Fibroblast of lung (primary cell): ENCODE measurements at regions not wholly inside any gene's neighbourhood (a gene's known extent, or its start where the extent isn't known, plus 50 kb on each side); places are given as distances from the start of the nearest gene placed in this dataset.

Experiments used
- DNase-seq, 2 donors: peaks; one replicate each; pipeline versions ENCODE4 v3.0.0 to v3.0.0-alpha.2; 2010; ENCODE audit warnings: low read depth in 2 of 2
- H2AFZ ChIP-seq: 2 replicates; pipeline ENCODE4 v1.5.1; 2012; ENCODE audit warnings: low read length, control low read depth, inconsistent platforms
- H3K27ac ChIP-seq: 2 replicates; pipeline ENCODE4 v1.5.1; 2011; ENCODE audit warnings: low read length, control low read depth; ENCODE audit not compliant: insufficient read depth
- H3K27me3 ChIP-seq: 2 replicates; pipeline ENCODE4 v1.5.1; 2011; ENCODE audit warnings: mild to moderate bottlenecking, low read length; ENCODE audit not compliant: control insufficient read depth, insufficient read depth
- H3K36me3 ChIP-seq: 2 replicates; pipeline ENCODE4 v1.5.1; 2011; ENCODE audit warnings: low read length; ENCODE audit not compliant: control insufficient read depth, insufficient read depth
- H3K4me1 ChIP-seq: 2 replicates; pipeline ENCODE4 v1.5.1; 2011; ENCODE audit warnings: low read length; ENCODE audit not compliant: control insufficient read depth, insufficient read depth; ENCODE audit errors: extremely low read depth
- H3K4me2 ChIP-seq: 2 replicates; pipeline ENCODE4 v1.5.1; 2011; ENCODE audit warnings: low read length, control low read depth; ENCODE audit not compliant: insufficient read depth; ENCODE audit errors: extremely low read depth
- H3K4me3 ChIP-seq, 4 experiments: fragments of 200-600 bp in 1 of 4; sonication (generic) in 1 of 4; replicated peaks in 1 of 4; 2 replicates each; pipeline ENCODE4 v1.5.1; 2011 to 2016; ENCODE audit warnings: low read length in 4 of 4, low read depth in 3 of 4, mild to moderate bottlenecking in 3 of 4, control low read depth in 2 of 4, inconsistent platforms in 1 of 4, mixed read lengths in 1 of 4; ENCODE audit not compliant: insufficient read depth in 1 of 4; ENCODE audit errors: control extremely low read depth in 1 of 4
- H3K79me2 ChIP-seq: 2 replicates; pipeline ENCODE4 v1.5.1; 2012; ENCODE audit warnings: mild to moderate bottlenecking, low read length, inconsistent platforms; ENCODE audit not compliant: control insufficient read depth, insufficient read depth
- H3K9ac ChIP-seq: 2 replicates; pipeline ENCODE4 v1.5.1; 2011; ENCODE audit warnings: mild to moderate bottlenecking, low read length, control low read depth; ENCODE audit not compliant: insufficient read depth
- H3K9me3 ChIP-seq: 2 replicates; pipeline ENCODE4 v1.5.1; 2012; ENCODE audit warnings: low read depth, low read length; ENCODE audit not compliant: control insufficient read depth, insufficient read depth
- H4K20me1 ChIP-seq: 2 replicates; pipeline ENCODE4 v1.5.1; 2011; ENCODE audit warnings: low read length; ENCODE audit not compliant: control insufficient read depth, insufficient read depth; ENCODE audit errors: extremely low read depth
- CTCF ChIP-seq, 2 donors: IDR thresholded peaks in 1 of 2; conservative IDR thresholded peaks in 1 of 2; 1 replicate in 1 of 2; 2 replicates in 1 of 2; pipeline ENCODE4 v1.5.1; 2011 to 2012; ENCODE audit warnings: low read length in 2 of 2, control low read depth in 1 of 2, inconsistent platforms in 1 of 2, low read depth in 1 of 2, mild to moderate bottlenecking in 1 of 2
- EZH2 ChIP-seq: IDR thresholded peaks from 2 replicates; pipeline ENCODE4 v1.5.1; 2012; ENCODE audit warnings: low read length, control low read depth, mild to moderate bottlenecking; ENCODE audit errors: missing control alignments

- no peak overlapping the region for H3K27ac ChIP-seq
Observed at GRCh38 chr18:8951491-8951890, 151.0 kb upstream of the NDUFV2 start.

GRCh38 chr18:8952174-8952573, 150.3 kb upstream of the NDUFV2 start:
- Histone ChIP-seq H3K4me3 (no peak overlapping the region), H4K20me1 (no peaks in the 10 kb centered on the region), H3K4me1 (peaks cover 15% of the 10 kb centered on the region), H3K27me3 (no peaks in the 10 kb centered on the region), H3K79me2 (no peaks in the 10 kb centered on the region), H3K4me2 (no peak overlapping the region), H3K36me3 (no peaks in the 10 kb centered on the region), H3K9me3 (no peaks in the 10 kb centered on the region), H3K9ac (no peak overlapping the region), H3K27ac (peak overlapping the region; percentile 15), H2AFZ (no peak overlapping the region)
- TF ChIP-seq EZH2 (no peak), CTCF (conservative IDR thresholded peaks at IDR 0.05 in 1 of 2, IDR thresholded peaks at IDR 0.05 in 1 of 2; ENCODE audit: low read depth in 1 of 2, low read length in 2 of 2) (no peak)
- no peak for DNase-seq

More at GRCh38 chr18:8951491-8951890, 151.0 kb upstream of the NDUFV2 start:
- no peak for DNase-seq
- H3K9me3 ChIP-seq, result peaks cover 2% of the 10 kb centered on the region
- no peaks in the 10 kb centered on the region for H3K27me3 ChIP-seq
- no peak for TF ChIP-seq EZH2
- TF ChIP-seq CTCF (conservative IDR thresholded peaks at IDR 0.05 in 1 of 2, IDR thresholded peaks at IDR 0.05 in 1 of 2; ENCODE audit: low read depth in 1 of 2, low read length in 2 of 2), result no peak
- no peaks in the 10 kb centered on the region for H3K79me2 ChIP-seq
- H3K4me2 ChIP-seq, result no peak overlapping the region
- no peak overlapping the region for H3K4me3 ChIP-seq
- no peaks in the 10 kb centered on the region for H3K36me3 ChIP-seq
- H3K9ac ChIP-seq, result no peak overlapping the region
- H4K20me1 ChIP-seq, result no peaks in the 10 kb centered on the region
- peaks cover 15% of the 10 kb centered on the region for H3K4me1 ChIP-seq
- H2AFZ ChIP-seq, result no peak overlapping the region

GRCh38 chr18:8952769-8953760, 149.4 kb upstream of the NDUFV2 start:
- peaks cover 9% of the 10 kb centered on the region for H3K4me1 ChIP-seq
- no peaks in the 10 kb centered on the region for H3K9me3 ChIP-seq
- DNase-seq, result peak; percentile 77 to 84
- no peak overlapping the region for H3K4me3 ChIP-seq
- H3K27ac ChIP-seq, result peak overlapping the region; percentile 15
- H2AFZ ChIP-seq, result no peak overlapping the region
- H3K79me2 ChIP-seq, result no peaks in the 10 kb centered on the region
- no peak overlapping the region for H3K4me2 ChIP-seq
- H3K36me3 ChIP-seq, result no peaks in the 10 kb centered on the region
- no peak overlapping the region for H3K9ac ChIP-seq
- TF ChIP-seq EZH2, result no peak
- H3K27me3 ChIP-seq, result no peaks in the 10 kb centered on the region
- no peaks in the 10 kb centered on the region for H4K20me1 ChIP-seq
